K562 (cell line): ENCODE measurements at regions not wholly inside any gene's neighbourhood (a gene's known extent, or its start where the extent isn't known, plus 50 kb on each side); places are given as distances from the start of the nearest gene placed in this dataset.

Source experiments
- CTCF ChIP-seq, 3 experiments: IDR thresholded peaks in 2 of 3; conservative IDR thresholded peaks in 1 of 3; 2 replicates each; pipeline ENCODE4 v1.5.1; 2011 to 2012; ENCODE audit warnings: low read length in 3 of 3, mild to moderate bottlenecking in 3 of 3, control low read depth in 2 of 3, improper control_type of control experiment in 1 of 3, inconsistent platforms in 1 of 3, low read depth in 1 of 3, mixed read lengths in 1 of 3, moderate library complexity in 1 of 3; ENCODE audit not compliant: insufficient read depth in 2 of 3
- DPF2 ChIP-seq: fragments of 450-650 bp; IDR thresholded peaks from 2 replicates; pipeline ENCODE4 v1.6.1; 2016
- MAZ ChIP-seq, 2 experiments: fragments of 450-650 bp in 1 of 2; sonication (generic) in 1 of 2; formaldehyde crosslinking; IDR thresholded peaks in 1 of 2; conservative IDR thresholded peaks in 1 of 2; 2 replicates each; pipeline versions ENCODE4 v1.4.0 to v1.5.0; 2020; ENCODE audit warnings: mild to moderate bottlenecking in 1 of 2, missing genetic modification reagents in 1 of 2
- MYNN ChIP-seq, 2 experiments: sonication (generic); formaldehyde crosslinking in 1 of 2; IDR thresholded peaks; 2 replicates each; pipeline versions ENCODE4 v1.5.0 to v1.6.1; 2016 to 2020; ENCODE audit warnings: antibody characterized with exemption in 1 of 2, missing genetic modification reagents in 1 of 2

- TF ChIP-seq MYNN (IDR thresholded peaks at IDR 0.05): no peak
- TF ChIP-seq MYNN (CRISPR knock-in tag; IDR thresholded peaks at IDR 0.05): no peak
- TF ChIP-seq MAZ (CRISPR knock-in tag; conservative IDR thresholded peaks at IDR 0.05 in 1 of 2, IDR thresholded peaks at IDR 0.05 in 1 of 2): no peak
- TF ChIP-seq DPF2: no peak
- no peak for TF ChIP-seq CTCF (IDR thresholded peaks at IDR 0.05 in 2 of 3, conservative IDR thresholded peaks at IDR 0.05 in 1 of 3; ENCODE audit: insufficient read depth in 2 of 3, low read depth in 1 of 3, low read length in 3 of 3)
These were observed 97.2 kb upstream of the PCGF5 start for GRCh38 chr10:91123261-91123660.
